ENCODE measurements at regions not wholly inside any gene's neighbourhood (a gene's known extent, or its start where the extent isn't known, plus 50 kb on each side); places are given as distances from the start of the nearest gene placed in this dataset.

GRCh38 chr5:75847561-75848021 is 130.4 kb upstream of the POC5 start (continued):
- TF ChIP-seq, protein P1, sequence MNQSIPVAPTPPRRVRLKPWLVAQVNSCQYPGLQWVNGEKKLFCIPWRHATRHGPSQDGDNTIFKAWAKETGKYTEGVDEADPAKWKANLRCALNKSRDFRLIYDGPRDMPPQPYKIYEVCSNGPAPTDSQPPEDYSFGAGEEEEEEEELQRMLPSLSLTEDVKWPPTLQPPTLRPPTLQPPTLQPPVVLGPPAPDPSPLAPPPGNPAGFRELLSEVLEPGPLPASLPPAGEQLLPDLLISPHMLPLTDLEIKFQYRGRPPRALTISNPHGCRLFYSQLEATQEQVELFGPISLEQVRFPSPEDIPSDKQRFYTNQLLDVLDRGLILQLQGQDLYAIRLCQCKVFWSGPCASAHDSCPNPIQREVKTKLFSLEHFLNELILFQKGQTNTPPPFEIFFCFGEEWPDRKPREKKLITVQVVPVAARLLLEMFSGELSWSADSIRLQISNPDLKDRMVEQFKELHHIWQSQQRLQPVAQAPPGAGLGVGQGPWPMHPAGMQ (IDR thresholded peaks at IDR 0.05; ENCODE audit: borderline replicate concordance), result no peak
- peak; percentile 98 for TF ChIP-seq IKZF1 (conservative IDR thresholded peaks at IDR 0.05)
- no peak for TF ChIP-seq STAT1 (conservative IDR thresholded peaks at IDR 0.05)
- TF ChIP-seq TCF3 (IDR thresholded peaks at IDR 0.05; ENCODE audit: borderline replicate concordance, insufficient read depth, low read depth, low read length), result peak; percentile 83
- TF ChIP-seq KAT2A (conservative IDR thresholded peaks at IDR 0.05; ENCODE audit: control insufficient read depth, low read depth, low read length), result no peak
- TF ChIP-seq, protein P2, sequence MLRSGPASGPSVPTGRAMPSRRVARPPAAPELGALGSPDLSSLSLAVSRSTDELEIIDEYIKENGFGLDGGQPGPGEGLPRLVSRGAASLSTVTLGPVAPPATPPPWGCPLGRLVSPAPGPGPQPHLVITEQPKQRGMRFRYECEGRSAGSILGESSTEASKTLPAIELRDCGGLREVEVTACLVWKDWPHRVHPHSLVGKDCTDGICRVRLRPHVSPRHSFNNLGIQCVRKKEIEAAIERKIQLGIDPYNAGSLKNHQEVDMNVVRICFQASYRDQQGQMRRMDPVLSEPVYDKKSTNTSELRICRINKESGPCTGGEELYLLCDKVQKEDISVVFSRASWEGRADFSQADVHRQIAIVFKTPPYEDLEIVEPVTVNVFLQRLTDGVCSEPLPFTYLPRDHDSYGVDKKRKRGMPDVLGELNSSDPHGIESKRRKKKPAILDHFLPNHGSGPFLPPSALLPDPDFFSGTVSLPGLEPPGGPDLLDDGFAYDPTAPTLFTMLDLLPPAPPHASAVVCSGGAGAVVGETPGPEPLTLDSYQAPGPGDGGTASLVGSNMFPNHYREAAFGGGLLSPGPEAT (IDR thresholded peaks at IDR 0.05; ENCODE audit: low read depth), result peak; percentile 95
- TF ChIP-seq NR2F1 (conservative IDR thresholded peaks at IDR 0.05), result peak; percentile 82
- no peak for TF ChIP-seq HSF1 (IDR thresholded peaks at IDR 0.05; ENCODE audit: low read depth, low read length)
- TF ChIP-seq FOXM1 (IDR thresholded peaks at IDR 0.05; ENCODE audit: low read depth, low read length), result peak; percentile 99
- TF ChIP-seq, protein P3, sequence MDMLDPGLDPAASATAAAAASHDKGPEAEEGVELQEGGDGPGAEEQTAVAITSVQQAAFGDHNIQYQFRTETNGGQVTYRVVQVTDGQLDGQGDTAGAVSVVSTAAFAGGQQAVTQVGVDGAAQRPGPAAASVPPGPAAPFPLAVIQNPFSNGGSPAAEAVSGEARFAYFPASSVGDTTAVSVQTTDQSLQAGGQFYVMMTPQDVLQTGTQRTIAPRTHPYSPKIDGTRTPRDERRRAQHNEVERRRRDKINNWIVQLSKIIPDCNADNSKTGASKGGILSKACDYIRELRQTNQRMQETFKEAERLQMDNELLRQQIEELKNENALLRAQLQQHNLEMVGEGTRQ (IDR thresholded peaks at IDR 0.05; ENCODE audit: borderline replicate concordance, low read depth, low read length), result no peak
- TF ChIP-seq TCF12 (IDR thresholded peaks at IDR 0.05; ENCODE audit: low read depth, low read length), result peak; percentile 92
- TF ChIP-seq, protein P4, sequence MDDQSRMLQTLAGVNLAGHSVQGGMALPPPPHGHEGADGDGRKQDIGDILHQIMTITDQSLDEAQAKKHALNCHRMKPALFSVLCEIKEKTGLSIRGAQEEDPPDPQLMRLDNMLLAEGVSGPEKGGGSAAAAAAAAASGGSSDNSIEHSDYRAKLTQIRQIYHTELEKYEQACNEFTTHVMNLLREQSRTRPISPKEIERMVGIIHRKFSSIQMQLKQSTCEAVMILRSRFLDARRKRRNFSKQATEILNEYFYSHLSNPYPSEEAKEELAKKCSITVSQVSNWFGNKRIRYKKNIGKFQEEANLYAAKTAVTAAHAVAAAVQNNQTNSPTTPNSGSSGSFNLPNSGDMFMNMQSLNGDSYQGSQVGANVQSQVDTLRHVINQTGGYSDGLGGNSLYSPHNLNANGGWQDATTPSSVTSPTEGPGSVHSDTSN (IDR thresholded peaks at IDR 0.05; ENCODE audit: insufficient replicate concordance, low read depth, low read length), result no peak
- TF ChIP-seq, protein P5, sequence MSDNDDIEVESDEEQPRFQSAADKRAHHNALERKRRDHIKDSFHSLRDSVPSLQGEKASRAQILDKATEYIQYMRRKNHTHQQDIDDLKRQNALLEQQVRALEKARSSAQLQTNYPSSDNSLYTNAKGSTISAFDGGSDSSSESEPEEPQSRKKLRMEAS (IDR thresholded peaks at IDR 0.05; ENCODE audit: low read depth, low read length), result no peak
- TF ChIP-seq PAX8 (IDR thresholded peaks at IDR 0.05), result no peak
- no peak for TF ChIP-seq POLR2AphosphoS2 (IDR thresholded peaks at IDR 0.05; ENCODE audit: low read depth, low read length)
- no peak for TF ChIP-seq ZNF274 (IDR thresholded peaks at IDR 0.05; ENCODE audit: insufficient read depth, insufficient read length)
- TF ChIP-seq TBL1XR1 (IDR thresholded peaks at IDR 0.05; ENCODE audit: low read depth, low read length), result peak; percentile 97
- no peak; the same call in 1 of the 2 replicates for TF ChIP-seq NR2C1 (IDR thresholded peaks at IDR 0.05)
- 0 out of 2 replicates have a peak, but pooled peaks have one; percentile 33 for TF ChIP-seq YY1 (IDR thresholded peaks at IDR 0.05; ENCODE audit: low read depth, low read length)
- no peak for TF ChIP-seq CBX3 (IDR thresholded peaks at IDR 0.05; ENCODE audit: borderline replicate concordance, low read depth)
- TF ChIP-seq SUZ12 (IDR thresholded peaks at IDR 0.05; ENCODE audit: unreplicated experiment), result no peak
- peak; percentile 26 for TF ChIP-seq RELA (IDR thresholded peaks at IDR 0.05; ENCODE audit: borderline replicate concordance, partially characterized antibody)
- TF ChIP-seq KDM1A (IDR thresholded peaks at IDR 0.05; ENCODE audit: borderline replicate concordance), result no peak
- peak; percentile 96 for TF ChIP-seq BCL11A (IDR thresholded peaks at IDR 0.05; ENCODE audit: low read depth, low read length)
- peak; percentile 77; the same call in 1 of the 2 replicates for TF ChIP-seq BACH1 (IDR thresholded peaks at IDR 0.05; ENCODE audit: borderline replicate concordance)
- TF ChIP-seq MTA2 (IDR thresholded peaks at IDR 0.05; ENCODE audit: low read depth), result peak; percentile 97
- no peak for TF ChIP-seq LARP7 (IDR thresholded peaks at IDR 0.05)
